Fibroblast of lung (primary cell): ENCODE measurements at regions not wholly inside any gene's neighbourhood (a gene's known extent, or its start where the extent isn't known, plus 50 kb on each side); places are given as distances from the start of the nearest gene placed in this dataset.
A peak's percentile ranks its signal among the peaks of the same experiment; 100 is the strongest.

Experiments
- DNase-seq, 2 donors: peaks; one replicate each; pipeline versions ENCODE4 v3.0.0 to v3.0.0-alpha.2; 2010; ENCODE audit warnings: low read depth in 2 of 2
- H2AFZ ChIP-seq: 2 replicates; pipeline ENCODE4 v1.5.1; 2012; ENCODE audit warnings: low read length, control low read depth, inconsistent platforms
- H3K27ac ChIP-seq: 2 replicates; pipeline ENCODE4 v1.5.1; 2011; ENCODE audit warnings: low read length, control low read depth; ENCODE audit not compliant: insufficient read depth
- H3K27me3 ChIP-seq: 2 replicates; pipeline ENCODE4 v1.5.1; 2011; ENCODE audit warnings: mild to moderate bottlenecking, low read length; ENCODE audit not compliant: control insufficient read depth, insufficient read depth
- H3K36me3 ChIP-seq: 2 replicates; pipeline ENCODE4 v1.5.1; 2011; ENCODE audit warnings: low read length; ENCODE audit not compliant: control insufficient read depth, insufficient read depth
- H3K4me1 ChIP-seq: 2 replicates; pipeline ENCODE4 v1.5.1; 2011; ENCODE audit warnings: low read length; ENCODE audit not compliant: control insufficient read depth, insufficient read depth; ENCODE audit errors: extremely low read depth
- H3K4me2 ChIP-seq: 2 replicates; pipeline ENCODE4 v1.5.1; 2011; ENCODE audit warnings: low read length, control low read depth; ENCODE audit not compliant: insufficient read depth; ENCODE audit errors: extremely low read depth
- H3K4me3 ChIP-seq, 4 experiments: fragments of 200-600 bp in 1 of 4; sonication (generic) in 1 of 4; replicated peaks in 1 of 4; 2 replicates each; pipeline ENCODE4 v1.5.1; 2011 to 2016; ENCODE audit warnings: low read length in 4 of 4, low read depth in 3 of 4, mild to moderate bottlenecking in 3 of 4, control low read depth in 2 of 4, inconsistent platforms in 1 of 4, mixed read lengths in 1 of 4; ENCODE audit not compliant: insufficient read depth in 1 of 4; ENCODE audit errors: control extremely low read depth in 1 of 4
- H3K79me2 ChIP-seq: 2 replicates; pipeline ENCODE4 v1.5.1; 2012; ENCODE audit warnings: mild to moderate bottlenecking, low read length, inconsistent platforms; ENCODE audit not compliant: control insufficient read depth, insufficient read depth
- H3K9ac ChIP-seq: 2 replicates; pipeline ENCODE4 v1.5.1; 2011; ENCODE audit warnings: mild to moderate bottlenecking, low read length, control low read depth; ENCODE audit not compliant: insufficient read depth
- H3K9me3 ChIP-seq: 2 replicates; pipeline ENCODE4 v1.5.1; 2012; ENCODE audit warnings: low read depth, low read length; ENCODE audit not compliant: control insufficient read depth, insufficient read depth
- H4K20me1 ChIP-seq: 2 replicates; pipeline ENCODE4 v1.5.1; 2011; ENCODE audit warnings: low read length; ENCODE audit not compliant: control insufficient read depth, insufficient read depth; ENCODE audit errors: extremely low read depth
- EZH2 ChIP-seq: IDR thresholded peaks from 2 replicates; pipeline ENCODE4 v1.5.1; 2012; ENCODE audit warnings: low read length, control low read depth, mild to moderate bottlenecking; ENCODE audit errors: missing control alignments
- TF ChIP-seq, protein P1 (sequence below), 2 donors: IDR thresholded peaks in 1 of 2; conservative IDR thresholded peaks in 1 of 2; 1 replicate in 1 of 2; 2 replicates in 1 of 2; pipeline ENCODE4 v1.5.1; 2011 to 2012; ENCODE audit warnings: low read length in 2 of 2, control low read depth in 1 of 2, inconsistent platforms in 1 of 2, low read depth in 1 of 2, mild to moderate bottlenecking in 1 of 2

DNA sequence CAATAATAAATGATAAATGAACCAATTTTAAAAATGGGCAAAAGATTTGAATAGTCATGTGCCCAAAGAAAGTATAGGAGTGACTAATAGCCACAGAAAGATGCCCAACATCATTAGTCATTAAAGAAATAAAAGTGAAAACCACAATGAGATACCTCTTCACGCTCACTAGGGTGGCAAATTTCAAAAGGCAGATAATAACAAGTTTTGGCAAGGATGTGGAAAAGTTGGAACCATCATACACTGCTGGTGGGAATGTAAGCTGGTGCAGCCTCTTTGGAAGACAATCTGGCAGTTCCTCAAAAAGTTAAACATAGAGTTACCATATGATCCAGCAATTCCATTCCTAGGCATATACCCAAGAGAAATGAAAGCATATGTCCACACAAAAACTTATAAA lies 1819.8 kb downstream of the MAT2B start:
- no peaks in the 10 kb centered on the region for H3K79me2 ChIP-seq
- H3K27me3 ChIP-seq = no peaks in the 10 kb centered on the region
- H3K4me1 ChIP-seq = no peaks in the 10 kb centered on the region
- H3K4me2 ChIP-seq = no peak overlapping the region
- no peak overlapping the region for H2AFZ ChIP-seq
- H3K9ac ChIP-seq = no peak overlapping the region
- no peak overlapping the region for H3K27ac ChIP-seq
- TF ChIP-seq, protein P1, sequence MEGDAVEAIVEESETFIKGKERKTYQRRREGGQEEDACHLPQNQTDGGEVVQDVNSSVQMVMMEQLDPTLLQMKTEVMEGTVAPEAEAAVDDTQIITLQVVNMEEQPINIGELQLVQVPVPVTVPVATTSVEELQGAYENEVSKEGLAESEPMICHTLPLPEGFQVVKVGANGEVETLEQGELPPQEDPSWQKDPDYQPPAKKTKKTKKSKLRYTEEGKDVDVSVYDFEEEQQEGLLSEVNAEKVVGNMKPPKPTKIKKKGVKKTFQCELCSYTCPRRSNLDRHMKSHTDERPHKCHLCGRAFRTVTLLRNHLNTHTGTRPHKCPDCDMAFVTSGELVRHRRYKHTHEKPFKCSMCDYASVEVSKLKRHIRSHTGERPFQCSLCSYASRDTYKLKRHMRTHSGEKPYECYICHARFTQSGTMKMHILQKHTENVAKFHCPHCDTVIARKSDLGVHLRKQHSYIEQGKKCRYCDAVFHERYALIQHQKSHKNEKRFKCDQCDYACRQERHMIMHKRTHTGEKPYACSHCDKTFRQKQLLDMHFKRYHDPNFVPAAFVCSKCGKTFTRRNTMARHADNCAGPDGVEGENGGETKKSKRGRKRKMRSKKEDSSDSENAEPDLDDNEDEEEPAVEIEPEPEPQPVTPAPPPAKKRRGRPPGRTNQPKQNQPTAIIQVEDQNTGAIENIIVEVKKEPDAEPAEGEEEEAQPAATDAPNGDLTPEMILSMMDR (conservative IDR thresholded peaks at IDR 0.05 in 1 of 2, IDR thresholded peaks at IDR 0.05 in 1 of 2; ENCODE audit: low read depth in 1 of 2, low read length in 2 of 2) = no peak
- TF ChIP-seq EZH2 = no peak
- peak; percentile 77 to 79 for DNase-seq
- no peaks in the 10 kb centered on the region for H4K20me1 ChIP-seq
- H3K4me3 ChIP-seq = no peak overlapping the region
- H3K9me3 ChIP-seq = no peaks in the 10 kb centered on the region
- no peaks in the 10 kb centered on the region for H3K36me3 ChIP-seq

DNA sequence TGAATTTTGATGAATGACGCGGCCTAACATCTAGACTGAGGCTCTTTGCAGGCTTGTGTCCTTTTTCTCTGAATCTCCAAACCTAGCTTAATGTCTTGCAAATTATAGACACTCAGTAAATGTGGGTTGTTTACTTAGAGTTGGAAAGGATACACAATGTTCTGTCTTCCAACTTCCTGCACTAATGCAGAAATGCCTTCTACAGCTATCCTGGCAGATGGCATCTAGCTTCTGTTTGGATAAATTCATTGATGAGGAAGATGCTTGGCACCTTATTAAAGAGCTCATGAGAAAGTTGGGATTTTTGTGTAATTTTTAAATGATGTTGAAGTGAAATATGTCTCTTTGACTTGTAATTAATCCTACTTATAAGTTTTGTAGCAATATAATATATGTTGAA lies 1822.2 kb downstream of the MAT2B start:
- Histone ChIP-seq H3K9ac (no peak overlapping the region), H3K4me3 (no peak overlapping the region), H3K79me2 (no peaks in the 10 kb centered on the region), H3K27me3 (no peaks in the 10 kb centered on the region), H3K27ac (no peak overlapping the region), H2AFZ (no peak overlapping the region), H3K4me2 (no peak overlapping the region), H3K9me3 (no peaks in the 10 kb centered on the region), H3K4me1 (no peaks in the 10 kb centered on the region), H3K36me3 (no peaks in the 10 kb centered on the region), H4K20me1 (no peaks in the 10 kb centered on the region)
- no peak for DNase-seq
- TF ChIP-seq, protein P1 (conservative IDR thresholded peaks at IDR 0.05 in 1 of 2, IDR thresholded peaks at IDR 0.05 in 1 of 2; ENCODE audit: low read depth in 1 of 2, low read length in 2 of 2) = no peak
- no peak for TF ChIP-seq EZH2

DNA sequence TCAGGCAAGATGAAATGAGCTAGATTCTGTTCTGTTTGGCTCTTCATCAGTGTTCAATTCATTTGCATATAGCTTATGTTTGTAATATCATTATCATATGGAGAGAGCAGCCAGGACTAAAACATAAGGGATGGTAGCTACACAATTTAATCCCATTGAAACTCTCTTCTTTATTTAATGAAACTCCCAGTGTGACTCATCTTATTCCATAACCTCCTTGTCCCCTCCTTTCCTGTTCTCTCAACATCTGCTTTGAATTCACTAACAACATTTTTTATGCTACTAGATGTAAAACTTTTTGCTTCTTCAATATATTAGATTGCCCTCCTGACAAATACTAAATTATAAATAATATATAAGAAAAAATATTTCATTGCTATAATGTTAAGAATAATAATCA lies 1823.4 kb downstream of the MAT2B start:
- H3K27ac ChIP-seq = no peak overlapping the region
- TF ChIP-seq EZH2 = no peak
- TF ChIP-seq, protein P1 (conservative IDR thresholded peaks at IDR 0.05 in 1 of 2, IDR thresholded peaks at IDR 0.05 in 1 of 2; ENCODE audit: low read depth in 1 of 2, low read length in 2 of 2) = no peak
- DNase-seq = peak; percentile 21 to 53

More for the DNA sequence above, 1823.4 kb downstream of the MAT2B start:
- no peaks in the 10 kb centered on the region for H3K9me3 ChIP-seq
- H3K4me2 ChIP-seq = no peak overlapping the region
- H3K9ac ChIP-seq = no peak overlapping the region
- no peak overlapping the region for H3K4me3 ChIP-seq
- no peaks in the 10 kb centered on the region for H4K20me1 ChIP-seq
- H3K27me3 ChIP-seq = no peaks in the 10 kb centered on the region
- H3K36me3 ChIP-seq = no peaks in the 10 kb centered on the region
- H3K79me2 ChIP-seq = no peaks in the 10 kb centered on the region
- no peak overlapping the region for H2AFZ ChIP-seq
- H3K4me1 ChIP-seq = no peaks in the 10 kb centered on the region
